Neural crest cell (in vitro differentiated cells): ENCODE measurements at regions not wholly inside any gene's neighbourhood (a gene's known extent, or its start where the extent isn't known, plus 50 kb on each side); places are given as distances from the start of the nearest gene placed in this dataset.

ENCODE experiments used
- DNase-seq: peaks from one replicate; pipeline ENCODE4 v3.0.0; 2021; ENCODE audit warnings: low read depth, mixed read lengths, low spot score
- H3K27ac Mint-ChIP-seq: one replicate; pipeline ENCODE4 v1.8.0; 2021; ENCODE audit warnings: mild to moderate bottlenecking, mixed read lengths; ENCODE audit not compliant: unreplicated experiment
- H3K27me3 Mint-ChIP-seq: 2 replicates; pipeline ENCODE4 v1.8.0; 2021; ENCODE audit warnings: low read depth, mild to moderate bottlenecking, mixed read lengths
- H3K36me3 Mint-ChIP-seq: 2 replicates; pipeline ENCODE4 v1.8.0; 2021; ENCODE audit warnings: low read depth, mild to moderate bottlenecking, mixed read lengths
- H3K4me1 Mint-ChIP-seq: 2 replicates; pipeline ENCODE4 v1.8.0; 2021; ENCODE audit warnings: mixed read lengths
- H3K4me3 Mint-ChIP-seq: one replicate; pipeline ENCODE4 v1.8.0; 2021; ENCODE audit warnings: mild to moderate bottlenecking, mixed read lengths
- H3K9me3 Mint-ChIP-seq: 2 replicates; pipeline ENCODE4 v1.8.0; 2021; ENCODE audit warnings: mixed read lengths
- TF ChIP-seq, protein P1 (sequence below): fragments of 200-600 bp; sonication (generic); conservative IDR thresholded peaks from 2 replicates; pipeline ENCODE4 v1.5.0; 2021; ENCODE audit warnings: antibody characterized with exemption, mild to moderate bottlenecking

DNA sequence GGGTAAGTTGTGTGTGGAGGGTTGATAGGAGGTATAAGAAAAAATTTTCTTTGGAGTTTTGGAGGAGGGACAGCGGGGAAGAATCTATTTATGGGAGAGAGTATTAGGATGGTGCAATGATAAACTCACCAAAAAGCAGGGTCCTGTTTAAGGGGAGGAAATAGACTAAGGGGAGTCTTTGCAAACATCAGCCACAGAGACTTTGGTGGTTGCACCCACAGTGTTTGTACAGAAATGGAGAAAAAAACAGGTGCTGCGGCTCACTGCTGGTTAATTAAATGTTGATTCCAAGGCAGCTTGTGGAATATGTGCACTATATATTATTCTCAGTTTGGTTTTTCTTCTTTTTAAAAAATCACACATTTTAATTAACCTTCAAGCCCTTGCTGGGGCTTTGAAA, 182.1 kb downstream of the NECTIN3 start:
- no peaks in the 10 kb centered on the region for H3K27me3 Mint-ChIP-seq
- H3K4me3 Mint-ChIP-seq, result no peak overlapping the region
- no peak overlapping the region for H3K27ac Mint-ChIP-seq
- H3K36me3 Mint-ChIP-seq, result no peaks in the 10 kb centered on the region
- TF ChIP-seq, protein P1, sequence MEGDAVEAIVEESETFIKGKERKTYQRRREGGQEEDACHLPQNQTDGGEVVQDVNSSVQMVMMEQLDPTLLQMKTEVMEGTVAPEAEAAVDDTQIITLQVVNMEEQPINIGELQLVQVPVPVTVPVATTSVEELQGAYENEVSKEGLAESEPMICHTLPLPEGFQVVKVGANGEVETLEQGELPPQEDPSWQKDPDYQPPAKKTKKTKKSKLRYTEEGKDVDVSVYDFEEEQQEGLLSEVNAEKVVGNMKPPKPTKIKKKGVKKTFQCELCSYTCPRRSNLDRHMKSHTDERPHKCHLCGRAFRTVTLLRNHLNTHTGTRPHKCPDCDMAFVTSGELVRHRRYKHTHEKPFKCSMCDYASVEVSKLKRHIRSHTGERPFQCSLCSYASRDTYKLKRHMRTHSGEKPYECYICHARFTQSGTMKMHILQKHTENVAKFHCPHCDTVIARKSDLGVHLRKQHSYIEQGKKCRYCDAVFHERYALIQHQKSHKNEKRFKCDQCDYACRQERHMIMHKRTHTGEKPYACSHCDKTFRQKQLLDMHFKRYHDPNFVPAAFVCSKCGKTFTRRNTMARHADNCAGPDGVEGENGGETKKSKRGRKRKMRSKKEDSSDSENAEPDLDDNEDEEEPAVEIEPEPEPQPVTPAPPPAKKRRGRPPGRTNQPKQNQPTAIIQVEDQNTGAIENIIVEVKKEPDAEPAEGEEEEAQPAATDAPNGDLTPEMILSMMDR, result no peak
- no peaks in the 10 kb centered on the region for H3K4me1 Mint-ChIP-seq
- no peaks in the 10 kb centered on the region for H3K9me3 Mint-ChIP-seq
- no peak for DNase-seq

DNA sequence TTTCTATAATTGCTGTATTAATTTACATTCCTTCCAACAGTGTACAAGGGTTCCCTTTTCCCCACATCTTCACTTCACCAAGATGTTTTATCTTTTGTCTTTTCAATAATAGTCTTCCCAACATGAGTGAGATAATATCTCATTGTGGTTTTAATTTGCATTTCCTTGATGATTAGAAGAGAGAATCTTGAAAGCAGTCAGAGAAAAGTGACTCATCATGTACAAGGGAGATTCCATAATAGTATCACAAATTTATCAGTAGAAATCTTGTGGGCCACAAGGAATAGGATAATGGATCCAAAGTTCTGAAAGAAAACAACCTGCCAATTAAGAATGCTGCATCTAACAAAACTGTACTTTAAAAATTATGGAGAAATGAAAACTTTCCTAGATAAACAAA, 189.3 kb downstream of the NECTIN3 start:
- DNase-seq, result no peak
- H3K36me3 Mint-ChIP-seq, result no peaks in the 10 kb centered on the region
- H3K27me3 Mint-ChIP-seq, result no peaks in the 10 kb centered on the region
- H3K27ac Mint-ChIP-seq, result no peak overlapping the region
- H3K4me3 Mint-ChIP-seq, result no peak overlapping the region
- H3K9me3 Mint-ChIP-seq, result no peaks in the 10 kb centered on the region
- no peaks in the 10 kb centered on the region for H3K4me1 Mint-ChIP-seq
- TF ChIP-seq, protein P1, result no peak

DNA sequence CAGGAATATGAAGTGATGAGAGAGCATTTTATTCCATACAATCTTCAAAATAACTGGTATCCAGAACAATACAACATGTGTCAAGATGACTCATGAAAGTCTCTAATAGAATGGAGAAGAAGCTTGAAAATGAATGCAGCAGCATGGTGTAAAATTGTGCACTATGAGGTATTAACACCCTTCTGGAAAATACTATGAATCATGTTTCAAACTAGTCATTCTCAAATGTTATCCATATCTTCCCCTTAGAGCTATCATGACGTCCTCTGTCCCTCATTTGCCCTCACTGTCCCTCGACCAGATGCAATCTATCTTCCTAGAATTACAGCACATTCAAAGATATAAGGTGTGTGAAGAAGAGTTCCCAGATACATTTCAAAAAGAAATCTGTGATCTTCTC, 198.2 kb downstream of the NECTIN3 start:
- TF ChIP-seq, protein P1, result no peak
- peaks cover 5% of the 10 kb centered on the region for H3K9me3 Mint-ChIP-seq
- H3K27me3 Mint-ChIP-seq, result no peaks in the 10 kb centered on the region
- no peak overlapping the region for H3K27ac Mint-ChIP-seq
- H3K4me1 Mint-ChIP-seq, result no peaks in the 10 kb centered on the region
- H3K4me3 Mint-ChIP-seq, result no peak overlapping the region
- DNase-seq, result no peak
- no peaks in the 10 kb centered on the region for H3K36me3 Mint-ChIP-seq

DNA sequence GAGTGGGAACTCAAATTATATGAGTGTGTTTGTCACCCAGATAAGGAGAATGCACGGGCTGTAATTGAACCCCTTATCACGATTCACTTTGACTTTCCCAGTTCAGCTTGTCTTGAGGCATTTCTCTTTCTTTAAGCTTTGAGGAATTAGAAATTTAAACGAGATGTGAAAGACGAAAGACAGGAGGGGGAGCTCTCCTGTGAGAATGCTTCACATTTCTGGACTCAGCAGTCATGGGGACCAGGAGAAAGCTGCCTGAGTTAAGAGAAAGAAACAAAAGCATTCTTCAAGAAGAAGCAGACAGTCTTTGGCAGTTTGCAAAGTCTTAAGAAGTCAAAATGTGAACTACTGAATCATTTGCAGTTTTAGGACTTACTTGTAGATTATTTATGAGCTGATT, 205.6 kb downstream of the NECTIN3 start:
- Mint-ChIP-seq H3K27ac (peak overlapping the region; percentile 4), H3K9me3 (no peaks in the 10 kb centered on the region), H3K36me3 (no peaks in the 10 kb centered on the region), H3K4me1 (peaks cover 16% of the 10 kb centered on the region), H3K27me3 (no peaks in the 10 kb centered on the region), H3K4me3 (no peak overlapping the region)
- TF ChIP-seq, protein P1, result no peak
- no peak for DNase-seq

DNA sequence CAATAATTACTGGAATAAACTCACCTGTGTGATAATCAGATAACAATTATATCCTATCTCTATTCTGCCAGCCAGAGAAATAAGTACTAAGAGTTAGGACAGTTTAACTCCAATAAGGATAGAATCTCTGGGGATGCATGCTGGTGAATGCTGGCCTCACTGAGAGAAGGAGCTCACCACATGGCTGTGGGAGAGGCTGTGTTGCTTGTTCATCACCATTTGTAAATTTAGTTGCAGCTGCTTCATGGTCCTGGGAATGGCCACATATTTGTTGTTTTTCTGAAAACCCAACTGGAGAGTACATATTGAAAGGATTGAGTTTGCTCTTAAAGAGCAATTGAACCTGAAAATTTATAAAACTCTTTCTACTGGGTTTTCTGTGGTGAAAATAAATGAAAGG, 207.3 kb downstream of the NECTIN3 start:
- Mint-ChIP-seq H3K4me1 (peaks cover 17% of the 10 kb centered on the region), H3K4me3 (no peak overlapping the region), H3K27me3 (no peaks in the 10 kb centered on the region), H3K9me3 (no peaks in the 10 kb centered on the region), H3K36me3 (no peaks in the 10 kb centered on the region), H3K27ac (no peak overlapping the region)
- no peak for DNase-seq
- TF ChIP-seq, protein P1, result no peak

DNA sequence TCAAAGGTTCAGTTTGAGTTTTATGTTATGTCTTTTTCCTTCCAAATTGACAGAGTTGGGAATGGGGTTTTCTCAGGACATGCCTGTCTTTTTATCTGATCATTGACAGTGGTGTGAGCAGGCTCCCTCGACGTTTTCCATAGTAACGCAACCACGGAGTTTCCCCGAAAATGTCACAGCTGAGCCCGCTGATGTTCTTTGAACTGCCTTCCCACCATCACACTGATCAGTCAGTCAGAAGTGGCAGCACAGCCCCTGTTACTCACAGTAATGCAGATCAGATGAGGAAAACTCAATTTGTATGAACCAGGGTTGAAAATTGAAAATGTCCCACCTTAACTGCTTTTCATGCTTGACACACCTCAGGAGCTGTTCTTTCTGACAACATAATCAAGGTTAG, 210.4 kb downstream of the NECTIN3 start:
- Mint-ChIP-seq H3K27ac (no peak overlapping the region), H3K4me1 (peaks cover 33% of the 10 kb centered on the region), H3K27me3 (no peaks in the 10 kb centered on the region), H3K36me3 (no peaks in the 10 kb centered on the region), H3K9me3 (peaks cover 3% of the 10 kb centered on the region), H3K4me3 (no peak overlapping the region)
- TF ChIP-seq, protein P1, result no peak
- DNase-seq, result no peak
